Retinal pigment epithelial cell (primary cell): ENCODE measurements at regions not wholly inside any gene's neighbourhood (a gene's known extent, or its start where the extent isn't known, plus 50 kb on each side); places are given as distances from the start of the nearest gene placed in this dataset.

Experiments used
- DNase-seq: peaks from one replicate; pipeline ENCODE4 v3.0.0-alpha.2; 2010; ENCODE audit warnings: low read depth
- H3K4me3 ChIP-seq: 2 replicates; pipeline ENCODE4 v1.5.1; 2011; ENCODE audit warnings: mild to moderate bottlenecking, low read length, control low read depth, moderate library complexity
- TF ChIP-seq, protein P1 (sequence below): conservative IDR thresholded peaks from 2 replicates; pipeline ENCODE4 v1.5.1; 2011; ENCODE audit warnings: low read depth, low read length, control low read depth, inconsistent platforms

DNA sequence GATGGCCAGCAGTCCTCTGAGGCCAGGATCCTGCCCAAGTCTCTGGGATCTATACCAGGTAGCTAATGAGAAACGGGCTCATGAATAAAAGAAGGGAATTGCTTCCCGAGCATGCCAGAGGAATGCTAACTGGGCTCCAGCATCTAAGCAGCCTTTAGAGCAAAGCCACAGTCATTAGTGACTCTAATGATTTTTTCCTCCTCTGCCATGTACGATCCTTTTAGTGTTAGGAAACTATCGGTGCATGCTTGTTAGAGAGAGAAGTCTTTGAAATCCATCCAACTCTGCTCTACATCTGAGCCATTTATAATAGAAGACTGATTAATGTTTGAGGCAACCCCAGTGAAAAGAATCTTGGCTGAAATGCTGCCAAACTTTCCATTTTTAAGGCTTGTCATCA, 124.9 kb upstream of the TCERG1L start:
- H3K4me3 ChIP-seq, result no peak overlapping the region
- no peak for DNase-seq
- TF ChIP-seq, protein P1, sequence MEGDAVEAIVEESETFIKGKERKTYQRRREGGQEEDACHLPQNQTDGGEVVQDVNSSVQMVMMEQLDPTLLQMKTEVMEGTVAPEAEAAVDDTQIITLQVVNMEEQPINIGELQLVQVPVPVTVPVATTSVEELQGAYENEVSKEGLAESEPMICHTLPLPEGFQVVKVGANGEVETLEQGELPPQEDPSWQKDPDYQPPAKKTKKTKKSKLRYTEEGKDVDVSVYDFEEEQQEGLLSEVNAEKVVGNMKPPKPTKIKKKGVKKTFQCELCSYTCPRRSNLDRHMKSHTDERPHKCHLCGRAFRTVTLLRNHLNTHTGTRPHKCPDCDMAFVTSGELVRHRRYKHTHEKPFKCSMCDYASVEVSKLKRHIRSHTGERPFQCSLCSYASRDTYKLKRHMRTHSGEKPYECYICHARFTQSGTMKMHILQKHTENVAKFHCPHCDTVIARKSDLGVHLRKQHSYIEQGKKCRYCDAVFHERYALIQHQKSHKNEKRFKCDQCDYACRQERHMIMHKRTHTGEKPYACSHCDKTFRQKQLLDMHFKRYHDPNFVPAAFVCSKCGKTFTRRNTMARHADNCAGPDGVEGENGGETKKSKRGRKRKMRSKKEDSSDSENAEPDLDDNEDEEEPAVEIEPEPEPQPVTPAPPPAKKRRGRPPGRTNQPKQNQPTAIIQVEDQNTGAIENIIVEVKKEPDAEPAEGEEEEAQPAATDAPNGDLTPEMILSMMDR, result no peak

DNA sequence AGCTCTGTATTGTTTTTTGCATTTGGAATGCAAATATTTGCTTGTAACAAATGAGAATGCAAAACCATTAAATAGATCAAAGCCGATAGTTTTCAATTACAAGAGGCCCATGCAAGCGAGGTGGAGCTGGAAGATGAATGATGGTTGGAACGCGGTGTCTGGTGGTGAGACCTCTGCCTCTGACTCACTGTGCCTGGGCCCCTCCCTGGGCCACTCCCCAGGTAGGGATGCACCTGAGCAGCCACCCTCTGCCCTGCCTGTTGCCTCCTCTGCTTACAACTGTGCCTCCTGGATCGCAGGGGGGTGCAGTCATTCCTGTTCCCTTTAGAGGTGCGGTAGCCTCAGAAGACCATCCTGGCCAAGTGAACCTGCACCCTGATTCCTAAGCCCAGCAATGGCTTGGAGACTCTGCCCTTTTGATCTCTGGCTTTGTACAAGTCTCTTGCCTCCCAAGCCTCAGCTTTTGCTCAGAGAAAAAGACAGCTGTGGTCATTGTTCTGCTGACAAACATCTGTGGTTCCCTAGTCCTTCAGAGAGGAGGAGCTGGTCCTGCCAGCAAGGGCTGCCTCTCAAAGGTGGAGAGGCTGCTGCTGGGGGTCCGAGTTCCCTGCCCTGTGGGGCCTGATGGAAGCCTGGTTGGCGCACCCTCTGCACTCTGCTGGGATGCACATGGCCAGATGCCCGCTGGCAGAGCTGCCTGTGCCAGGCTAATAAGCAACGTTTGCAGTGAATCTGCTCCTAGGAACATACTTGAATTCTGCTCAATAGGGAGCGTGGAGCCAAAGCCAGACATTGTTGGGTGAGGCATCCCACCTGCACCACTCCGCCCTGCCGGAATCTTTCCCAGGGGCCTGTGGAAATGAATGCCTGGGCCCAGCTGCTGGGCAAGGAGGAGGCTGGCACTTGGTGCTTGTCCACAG, 126.3 kb upstream of the TCERG1L start:
- H3K4me3 ChIP-seq, result no peak overlapping the region
- no peak for DNase-seq
- TF ChIP-seq, protein P1, result no peak

DNA sequence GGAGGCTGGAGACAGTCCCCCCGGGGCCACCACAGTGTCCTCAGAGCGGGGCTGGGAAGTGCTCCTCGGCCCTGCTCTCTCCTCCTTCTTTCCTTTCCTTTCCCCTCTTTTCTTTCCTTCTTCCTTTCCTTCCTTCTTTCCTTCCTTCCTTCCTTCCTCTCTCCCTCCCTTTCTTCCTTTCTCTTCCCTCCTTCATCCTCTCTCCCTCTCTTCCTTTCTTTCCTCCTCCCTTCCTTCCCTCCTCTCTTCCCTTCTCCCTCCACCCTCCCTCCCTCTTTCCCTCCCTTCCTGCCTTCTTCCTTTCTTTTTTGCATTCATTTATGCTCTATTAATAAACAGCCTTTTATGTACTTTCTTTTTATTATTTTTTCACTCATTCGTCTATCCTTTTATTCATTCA, 127.1 kb upstream of the TCERG1L start:
- TF ChIP-seq, protein P1, result no peak
- no peak overlapping the region for H3K4me3 ChIP-seq
- no peak for DNase-seq

DNA sequence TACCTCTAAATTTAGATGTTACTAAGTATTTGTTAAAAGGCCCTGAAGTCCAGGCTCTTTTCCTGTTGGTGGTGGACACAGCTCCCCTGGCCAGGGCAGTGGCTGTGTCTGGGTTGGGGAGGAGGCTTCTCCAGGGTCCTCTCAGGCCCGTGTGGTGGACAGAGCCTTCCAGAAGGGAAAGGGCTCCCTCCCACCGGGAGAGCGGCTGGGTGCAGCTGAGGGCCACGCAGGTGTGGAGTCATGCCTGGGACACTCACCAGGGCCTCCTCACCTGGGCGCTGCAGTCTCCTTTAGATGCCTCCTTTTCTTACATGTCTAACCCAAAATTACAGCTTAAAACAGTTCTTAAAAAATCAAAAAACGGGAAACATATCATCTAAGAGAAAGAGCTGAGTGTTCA, 128.2 kb upstream of the TCERG1L start:
- H3K4me3 ChIP-seq, result no peak overlapping the region
- DNase-seq, result no peak
- TF ChIP-seq, protein P1, result no peak

DNA sequence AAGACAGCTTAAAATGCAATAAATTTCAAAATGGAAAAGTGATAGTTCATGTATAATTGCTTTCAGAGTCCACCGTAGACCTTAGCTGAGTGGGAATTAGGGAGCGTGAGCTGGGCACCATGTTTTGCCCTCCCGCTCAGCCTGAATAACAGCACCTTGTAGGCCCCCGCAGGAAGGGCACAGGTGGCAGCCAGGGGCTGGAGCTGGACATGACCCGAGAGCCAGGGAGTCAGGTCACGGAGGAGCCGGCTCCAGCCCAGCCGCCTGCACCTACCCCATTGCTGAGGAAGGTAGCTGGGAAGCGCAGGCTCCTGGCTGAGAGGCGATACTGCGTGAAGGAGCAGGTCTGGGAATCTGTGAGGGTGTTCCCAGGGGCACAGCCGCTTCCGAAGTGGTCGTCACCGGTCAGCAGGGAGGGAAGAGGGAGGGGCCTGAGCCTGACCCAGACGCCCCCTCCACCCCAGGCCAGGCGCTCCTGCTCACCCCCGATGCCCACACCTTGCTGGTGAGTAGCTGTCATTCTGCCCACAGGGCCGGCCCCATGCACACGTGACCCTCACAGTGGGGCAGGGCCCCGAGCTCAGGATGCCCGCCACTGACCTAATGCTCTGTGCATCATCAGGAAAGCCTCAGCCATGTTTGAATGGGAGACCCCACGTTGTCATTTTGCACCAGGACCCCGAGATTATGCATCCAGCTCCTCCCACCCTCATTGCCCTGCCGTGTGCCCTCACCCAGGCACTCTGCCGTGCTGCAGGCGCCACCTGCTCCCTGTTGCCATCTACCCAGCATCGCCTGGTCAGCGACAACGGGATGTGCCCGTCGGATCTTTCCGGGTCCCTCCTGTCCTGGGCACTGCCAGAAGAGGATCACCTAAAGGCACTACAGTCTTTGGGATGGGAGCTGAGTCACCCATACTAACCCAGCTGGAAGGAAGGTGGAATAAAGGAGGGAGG, 129.2 kb upstream of the TCERG1L start:
- TF ChIP-seq, protein P1, result no peak
- DNase-seq, result no peak

DNA sequence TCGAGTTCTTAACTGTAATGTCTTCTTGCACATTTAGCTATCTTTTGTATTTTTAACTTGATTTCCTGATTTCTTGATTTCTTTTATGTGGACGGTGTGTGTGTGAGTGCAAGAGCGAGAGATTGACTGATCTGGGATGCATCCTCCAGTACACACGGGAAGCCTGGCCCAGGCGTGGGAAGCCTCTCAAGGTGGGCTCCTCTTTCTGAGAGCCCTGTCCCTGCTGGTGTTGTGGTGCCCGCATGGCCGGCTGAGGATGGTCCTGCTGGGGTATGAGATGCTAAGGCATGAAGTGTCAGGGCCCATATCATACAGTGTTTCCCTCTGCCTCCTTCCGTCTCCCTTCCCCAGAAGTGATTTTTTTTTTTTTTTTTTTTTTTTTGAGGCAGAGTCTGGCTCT, 130.8 kb upstream of the TCERG1L start:
- H3K4me3 ChIP-seq, result no peak overlapping the region
- DNase-seq, result no peak
- TF ChIP-seq, protein P1, result no peak

More for the DNA sequence above, 129.2 kb upstream of the TCERG1L start:
- no peak overlapping the region for H3K4me3 ChIP-seq
